HG02884 (cell line): ENCODE measurements at regions not wholly inside any gene's neighbourhood (a gene's known extent, or its start where the extent isn't known, plus 50 kb on each side); places are given as distances from the start of the nearest gene placed in this dataset.
"Not testable (repeated sequence)": the region's sequence is repeated elsewhere in the genome, so short reads cannot be mapped to it uniquely, and the experiment has no call there.

Experiments
- ATAC-seq: cut with Tn5 transposase; IDR thresholded peaks from one replicate; pipeline ENCODE4 v1.9.1; 2021; ENCODE audit warnings: mild to moderate bottlenecking, moderate library complexity; ENCODE audit not compliant: unreplicated experiment

DNA sequence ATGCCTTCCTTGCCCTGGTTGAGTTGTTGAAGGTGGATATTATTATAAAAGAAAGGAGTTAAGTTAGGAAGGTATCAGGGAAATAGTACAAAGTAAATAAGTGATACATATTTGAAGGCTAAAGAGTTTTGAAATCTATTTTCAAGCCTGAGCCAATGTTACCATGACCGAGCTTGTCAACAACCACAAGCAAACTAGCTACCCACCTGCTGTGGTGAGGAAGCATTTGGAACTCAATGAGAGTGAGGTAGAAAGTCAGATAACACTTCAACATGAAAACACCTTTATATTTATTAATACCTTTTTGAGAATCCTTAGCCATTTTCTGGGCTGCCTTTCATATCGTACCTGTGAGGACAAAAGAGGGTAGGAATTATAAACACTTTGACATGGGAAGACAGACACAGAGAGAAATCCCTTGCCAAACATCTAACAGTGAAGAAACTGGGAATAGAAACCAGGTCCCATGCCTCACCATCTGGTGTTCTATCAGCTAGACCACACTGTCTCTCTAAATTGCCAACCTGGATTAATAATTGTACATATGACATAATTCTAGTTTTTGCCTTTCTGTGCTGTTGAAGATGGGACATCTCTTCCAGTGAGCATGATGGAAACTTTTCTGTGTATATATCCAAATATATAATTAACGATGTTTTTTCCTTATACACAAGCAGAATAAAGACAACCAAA lies 606.4 kb upstream of the NR3C2 start:
- ATAC-seq: no peak

DNA sequence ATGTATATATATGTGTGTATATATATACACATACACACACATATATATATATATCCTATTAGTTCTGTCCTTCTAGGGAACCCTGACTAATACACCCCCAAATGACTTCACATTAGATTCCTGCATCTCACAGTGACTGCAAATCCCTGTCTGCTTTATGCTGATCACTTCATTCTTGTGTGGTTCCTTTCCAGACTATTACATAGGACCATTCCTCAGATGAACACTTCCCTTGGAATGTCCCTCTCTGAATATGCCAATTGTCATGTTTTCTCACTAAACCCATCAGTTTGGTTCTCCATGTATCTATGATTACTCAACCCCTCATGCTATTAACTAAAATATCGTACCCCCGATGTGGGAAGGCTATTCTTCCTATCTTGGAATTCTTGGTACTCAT lies 605.2 kb upstream of the NR3C2 start:
- ATAC-seq: no peak

DNA sequence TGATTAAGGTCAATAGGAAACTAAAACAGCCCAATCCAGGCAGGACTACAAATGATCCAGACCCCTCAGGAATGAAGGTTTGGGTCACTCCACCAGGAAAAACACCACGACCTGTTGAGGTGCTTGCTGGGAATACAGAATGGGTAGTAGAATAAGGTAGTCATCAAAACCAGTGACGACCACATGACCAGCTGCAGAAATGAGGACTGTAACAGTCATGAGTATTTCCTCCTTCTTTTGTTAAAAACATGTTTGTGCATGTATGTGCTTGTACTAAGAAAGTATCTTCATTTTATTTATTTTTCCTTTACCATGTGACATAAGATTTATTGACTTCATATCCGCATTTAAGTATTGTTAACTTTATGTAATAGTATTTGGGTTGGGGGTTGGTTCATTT lies 603.5 kb upstream of the NR3C2 start:
- no peak for ATAC-seq

GRCh38 chr4:149039786-149040185 lies 597.6 kb upstream of the NR3C2 start:
- ATAC-seq: not testable (repeated sequence)

DNA sequence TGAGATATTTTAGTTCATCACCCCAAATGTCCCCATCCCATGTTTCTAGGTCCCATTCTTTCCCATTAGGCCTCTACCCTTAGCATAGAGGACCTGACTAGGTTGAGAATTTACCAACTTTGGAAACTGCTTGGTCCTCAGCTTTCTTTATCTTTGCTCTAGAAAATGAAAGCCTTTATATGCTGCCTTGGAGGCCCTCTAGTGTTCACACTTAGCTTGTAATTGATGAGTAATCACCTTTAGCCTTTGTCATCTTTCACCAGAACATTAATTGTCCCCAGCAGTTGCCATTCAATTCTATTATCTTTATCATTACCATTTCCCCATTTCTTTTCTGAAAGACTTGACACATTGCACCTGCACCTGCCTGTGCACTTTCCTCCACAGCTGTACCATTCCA lies 589.2 kb upstream of the NR3C2 start:
- ATAC-seq: no peak

DNA sequence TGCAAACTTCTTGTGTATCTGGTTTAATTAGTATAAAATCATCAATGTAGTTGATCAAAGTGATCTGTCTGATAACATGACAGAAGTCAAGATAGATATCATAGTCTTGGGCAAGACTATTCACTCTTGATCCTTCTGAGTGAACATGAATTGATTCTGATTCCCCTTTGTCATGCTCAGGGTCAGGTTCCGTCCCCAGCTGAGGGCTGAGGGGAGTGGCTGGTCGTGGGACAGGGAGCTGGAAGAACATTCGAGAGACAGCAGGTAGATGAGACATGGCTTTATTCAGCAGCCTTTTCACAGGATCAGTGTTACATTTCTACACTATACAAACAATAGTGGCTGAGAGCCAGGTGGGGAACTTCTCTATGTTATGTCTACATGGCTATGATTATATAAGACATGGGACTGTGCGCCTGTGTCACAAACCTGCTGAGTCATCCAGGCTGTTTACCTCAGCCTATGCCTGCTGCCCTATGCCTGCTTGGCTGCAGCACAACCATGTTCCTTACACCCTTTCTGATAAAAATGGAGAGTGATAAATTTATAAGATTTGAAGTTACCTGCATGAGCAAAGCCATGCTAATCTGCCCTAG lies 586.9 kb upstream of the NR3C2 start:
- ATAC-seq: no peak

GRCh38 chr4:149026696-149027095 lies 584.5 kb upstream of the NR3C2 start:
- ATAC-seq: no peak

DNA sequence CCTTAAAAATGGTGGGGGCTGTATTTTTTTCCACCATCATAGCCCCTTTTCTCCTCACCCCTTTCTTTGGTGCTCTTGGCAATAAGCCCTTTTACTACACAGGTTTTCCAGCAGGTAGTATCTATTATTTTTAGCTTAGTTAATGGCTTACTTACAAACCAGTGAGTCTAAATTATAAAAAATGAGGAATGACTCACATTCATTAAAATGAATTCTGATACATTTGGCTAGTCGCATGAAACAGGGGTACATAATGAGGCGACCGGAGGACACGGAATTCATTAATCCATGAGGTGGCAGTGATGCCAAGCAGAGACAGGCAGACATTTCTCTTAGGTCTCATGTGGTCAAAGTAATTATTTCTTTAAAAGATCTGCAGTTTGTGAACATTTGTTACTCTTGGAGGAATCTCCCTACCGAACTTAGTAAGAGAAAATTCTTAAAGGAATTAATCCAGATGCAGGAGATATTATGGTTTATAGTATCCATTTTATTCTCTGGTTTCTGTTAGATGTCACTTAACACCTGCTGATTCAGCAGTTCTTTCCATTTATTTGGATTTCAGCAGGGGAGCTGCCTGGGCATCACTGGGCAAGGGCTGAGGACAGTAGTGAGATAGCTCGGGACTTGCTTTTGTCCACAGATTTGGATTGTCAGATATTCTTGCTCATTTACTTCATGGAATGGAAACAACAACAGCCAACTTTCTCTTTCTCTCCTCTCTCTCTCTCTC lies 575.0 kb upstream of the NR3C2 start:
- no peak for ATAC-seq

DNA sequence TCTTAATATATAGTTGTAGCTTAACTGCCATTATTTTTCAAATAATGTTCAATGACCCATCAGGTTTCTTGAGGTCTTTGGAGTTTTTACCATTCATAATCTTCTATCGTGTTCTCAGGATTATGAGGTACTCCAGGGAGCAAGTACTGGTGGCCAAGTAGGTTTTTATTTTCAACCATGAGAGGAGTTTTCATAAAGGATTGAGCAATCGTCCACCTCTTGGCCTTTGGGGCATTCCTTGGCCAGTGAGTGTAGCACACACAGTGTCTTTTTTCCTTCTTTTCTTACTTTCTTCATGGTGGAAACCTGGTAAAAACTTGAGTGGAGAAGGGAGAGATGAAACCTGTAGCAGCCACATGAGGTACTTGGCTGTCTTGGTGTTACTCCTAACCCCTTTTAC lies 567.0 kb upstream of the NR3C2 start:
- ATAC-seq: no peak

GRCh38 chr4:149008415-149009025 lies 566.3 kb upstream of the NR3C2 start:
- no peak for ATAC-seq

- no peak for ATAC-seq
Observed at GRCh38 chr4:149005191-149005590, 563.0 kb upstream of the NR3C2 start.

DNA sequence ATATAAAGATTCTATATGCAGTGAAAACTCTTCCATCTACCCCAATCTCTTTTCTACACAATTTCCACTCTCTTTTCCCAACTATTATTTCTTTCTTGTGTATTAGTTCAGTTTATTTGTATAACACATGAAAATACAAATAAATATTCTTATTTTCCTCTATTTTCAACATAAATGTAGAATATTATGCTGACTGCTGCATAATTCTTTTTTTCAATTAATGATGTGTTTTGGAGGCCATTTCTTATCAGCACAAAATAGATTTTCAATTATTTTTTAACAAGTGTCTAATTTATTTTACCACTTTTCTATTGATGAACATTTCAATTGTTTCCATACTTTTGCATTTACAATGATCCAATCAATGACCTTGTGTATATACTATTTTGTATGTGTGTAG lies 557.7 kb upstream of the NR3C2 start:
- ATAC-seq: no peak

GRCh38 chr4:148998719-148999118 lies 556.5 kb upstream of the NR3C2 start:
- ATAC-seq: no peak

GRCh38 chr4:148986951-148987350 lies 544.7 kb upstream of the NR3C2 start:
- ATAC-seq: no peak

DNA sequence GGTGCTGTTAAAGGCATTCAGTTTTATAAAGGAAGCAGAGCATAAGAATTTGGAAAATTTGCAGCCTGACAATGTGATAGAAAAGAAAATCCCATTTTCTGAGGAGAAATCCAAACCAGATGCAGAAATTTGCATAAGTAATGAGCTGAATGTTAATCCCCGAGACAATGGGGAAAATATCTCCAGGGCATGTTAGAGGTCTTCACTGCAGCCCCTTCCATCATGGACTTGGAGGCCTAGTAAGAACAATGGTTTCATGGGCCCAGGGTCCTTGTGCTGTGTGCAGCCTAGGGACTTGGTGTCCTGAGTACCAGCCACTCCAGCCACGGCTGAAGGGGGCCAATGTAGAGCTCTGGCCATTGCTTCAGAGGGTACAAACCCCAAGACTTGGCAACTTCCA lies 542.7 kb upstream of the NR3C2 start:
- ATAC-seq: no peak

- ATAC-seq: no peak
Observed at GRCh38 chr4:148982200-148982599, 540.0 kb upstream of the NR3C2 start.

DNA sequence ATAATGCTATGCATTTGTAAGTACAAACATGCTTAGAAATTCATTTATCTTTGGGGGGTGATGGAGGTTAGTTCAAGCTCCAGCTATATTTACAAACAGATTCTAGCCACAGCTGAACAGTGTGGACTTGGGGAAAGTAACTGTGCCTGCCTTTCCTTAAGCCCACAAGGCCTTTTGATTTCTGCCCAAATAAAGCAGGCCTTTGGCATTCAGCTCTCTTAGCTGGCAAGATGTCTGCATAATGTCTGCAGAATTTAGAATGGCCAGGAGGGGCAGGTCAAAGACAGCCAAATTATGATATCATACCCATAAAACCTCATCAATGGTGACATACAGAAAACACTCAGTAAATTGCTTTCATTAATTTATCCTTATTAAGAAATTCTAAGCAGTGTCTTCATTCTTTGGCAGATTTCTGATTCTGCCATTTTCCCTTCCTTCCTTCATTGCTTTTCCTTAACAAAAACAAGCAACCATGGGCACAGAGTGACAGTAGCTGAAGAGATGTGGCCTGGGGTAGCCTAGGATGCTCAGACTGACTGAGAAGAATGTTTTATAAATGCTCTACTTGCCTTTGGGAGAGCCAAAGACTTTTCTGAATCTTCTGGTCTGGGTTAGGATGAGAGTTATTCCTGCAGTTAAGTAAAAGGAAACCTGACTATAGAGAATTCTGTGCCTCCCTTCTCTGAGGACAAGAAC lies 538.7 kb upstream of the NR3C2 start:
- ATAC-seq: no peak

GRCh38 chr4:148978301-148978700 lies 536.1 kb upstream of the NR3C2 start:
- ATAC-seq: no peak

GRCh38 chr4:148975464-148975863 lies 533.2 kb upstream of the NR3C2 start:
- ATAC-seq: no peak

DNA sequence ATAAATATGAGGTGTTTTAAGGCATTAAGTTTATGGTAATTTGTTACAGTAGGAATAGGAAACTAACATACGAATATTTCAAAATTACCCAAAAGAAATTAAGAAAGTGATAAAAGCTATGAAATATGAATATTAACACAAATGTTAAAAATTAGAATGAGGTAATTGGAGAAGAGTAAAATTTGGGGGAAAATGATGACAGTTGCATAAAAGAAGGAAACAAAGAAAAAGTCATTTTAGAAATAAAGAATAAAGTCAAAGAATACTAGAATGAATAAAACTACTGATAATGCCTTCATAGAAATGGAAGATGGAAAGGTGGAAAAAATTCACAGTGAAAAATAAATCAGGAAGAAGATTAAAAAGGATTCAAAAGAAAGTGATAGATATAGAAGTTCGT lies 522.9 kb upstream of the NR3C2 start:
- ATAC-seq: no peak

DNA sequence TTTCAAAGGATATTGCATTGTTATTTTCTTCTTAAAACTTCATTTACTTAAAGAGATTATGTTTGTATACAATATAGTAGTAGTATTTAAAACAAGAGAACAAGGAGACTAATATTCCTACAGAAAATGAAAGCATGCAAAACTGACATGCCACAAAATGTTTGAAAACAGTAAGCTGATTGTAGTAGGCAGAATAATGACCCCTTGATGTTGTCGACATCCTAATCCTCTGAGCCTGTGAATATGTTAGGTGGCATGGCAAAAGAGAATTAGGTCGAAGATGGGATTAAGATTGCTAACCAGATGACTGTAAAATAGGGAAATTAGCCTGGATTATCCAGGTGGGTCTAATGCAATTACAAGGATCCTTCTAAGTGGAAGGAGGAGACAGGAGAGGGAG lies 522.2 kb upstream of the NR3C2 start:
- ATAC-seq: no peak
